Effector memory CD4-positive, alpha-beta T cell (primary cell): ENCODE measurements at regions not wholly inside any gene's neighbourhood (a gene's known extent, or its start where the extent isn't known, plus 50 kb on each side); places are given as distances from the start of the nearest gene placed in this dataset.

ENCODE experiments used
- DNase-seq, 3 donors: peaks; one replicate each; pipeline ENCODE4 v3.0.0-alpha.2; 2020
- H3K27ac ChIP-seq: 2 replicates; pipeline ENCODE4 v1.7.0; 2013; ENCODE audit warnings: mild to moderate bottlenecking, low read length, moderate library complexity; ENCODE audit not compliant: insufficient read depth, poor library complexity, severe bottlenecking
- H3K27me3 ChIP-seq: replicated peaks from 2 replicates; pipeline ENCODE4 v1.7.0; 2013; ENCODE audit warnings: mild to moderate bottlenecking, low read length; ENCODE audit not compliant: insufficient read depth, control insufficient read depth, poor library complexity, severe bottlenecking
- H3K36me3 ChIP-seq: 2 replicates; pipeline ENCODE4 v1.7.0; 2013; ENCODE audit warnings: mild to moderate bottlenecking, low read length, moderate library complexity; ENCODE audit not compliant: control insufficient read depth, insufficient read depth
- H3K4me1 ChIP-seq: 2 replicates; pipeline ENCODE4 v1.7.0; 2013; ENCODE audit warnings: low read length, mild to moderate bottlenecking; ENCODE audit not compliant: control insufficient read depth, insufficient read depth, poor library complexity, severe bottlenecking
- H3K4me3 ChIP-seq: 2 replicates; pipeline ENCODE4 v1.7.0; 2013; ENCODE audit warnings: low read length, low read depth, mild to moderate bottlenecking; ENCODE audit not compliant: insufficient read depth, poor library complexity, severe bottlenecking
- H3K9me3 ChIP-seq: 2 replicates; pipeline ENCODE4 v1.7.0; 2013; ENCODE audit warnings: mild to moderate bottlenecking, low read length, moderate library complexity; ENCODE audit not compliant: control insufficient read depth

DNA sequence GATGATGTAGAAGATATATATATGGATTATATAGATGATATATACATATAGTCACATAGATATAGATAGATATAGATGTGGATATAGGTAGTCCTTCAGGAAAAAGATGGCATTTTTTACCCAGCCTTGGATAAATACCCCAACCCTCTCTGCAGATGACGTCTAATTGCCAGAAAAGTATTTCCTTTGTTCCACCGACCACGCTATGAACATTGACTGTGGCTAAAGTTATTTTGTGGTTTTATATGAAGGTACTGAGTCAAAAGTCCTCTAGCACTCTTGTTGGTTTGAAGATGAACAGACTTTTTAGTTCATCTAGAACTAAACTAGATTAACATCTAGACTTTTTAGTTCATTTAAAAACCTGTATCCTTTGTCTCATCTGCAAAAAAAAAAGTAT is 207.7 kb downstream of the PLOD2 start:
- Histone ChIP-seq H3K4me3 (no peak overlapping the region), H3K4me1 (no peaks in the 10 kb centered on the region), H3K27ac (no peak overlapping the region), H3K9me3 (no peaks in the 10 kb centered on the region), H3K36me3 (no peaks in the 10 kb centered on the region), H3K27me3 (no peaks in the 10 kb centered on the region)
- no peak for DNase-seq

DNA sequence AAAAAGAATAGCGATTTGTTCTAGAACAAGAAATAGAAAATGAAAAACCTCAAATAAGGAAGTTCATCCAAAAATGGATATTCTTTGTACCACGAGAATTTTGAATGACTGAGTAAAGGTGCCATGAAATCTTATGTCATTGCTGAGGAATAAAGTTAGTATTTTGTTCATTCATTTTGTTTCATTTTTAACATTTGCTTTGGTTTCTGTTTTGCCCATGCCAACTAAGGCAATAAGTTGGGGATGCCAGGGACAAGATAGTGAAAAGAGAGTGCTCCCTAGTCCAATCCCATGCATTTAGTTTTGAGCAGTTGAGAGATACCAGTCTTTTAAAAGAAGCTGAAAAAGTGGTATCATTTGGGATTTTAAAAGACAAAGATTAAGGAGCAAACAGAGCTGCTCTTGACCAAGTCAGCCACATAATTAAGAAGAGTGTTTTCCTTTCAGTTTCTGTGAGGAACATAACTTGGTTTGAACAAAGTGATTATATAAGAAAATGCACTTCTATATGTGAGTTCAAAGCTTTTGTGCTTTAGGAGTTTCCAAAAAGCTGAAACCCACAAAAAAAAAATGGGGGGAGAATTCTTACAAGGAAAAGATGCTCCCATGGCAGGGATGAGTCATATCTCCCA is 201.4 kb downstream of the PLOD2 start:
- no peak for DNase-seq
- H3K4me3 ChIP-seq: no peak overlapping the region
- H3K27me3 ChIP-seq: no peaks in the 10 kb centered on the region
- H3K9me3 ChIP-seq: no peaks in the 10 kb centered on the region
- H3K4me1 ChIP-seq: no peaks in the 10 kb centered on the region
- no peaks in the 10 kb centered on the region for H3K36me3 ChIP-seq
- H3K27ac ChIP-seq: no peak overlapping the region

GRCh38 chr3:145963111-145963510 is 197.9 kb downstream of the PLOD2 start:
- DNase-seq: no peak
- Histone ChIP-seq H3K36me3 (no peaks in the 10 kb centered on the region), H3K27ac (no peak overlapping the region), H3K27me3 (no peaks in the 10 kb centered on the region), H3K4me1 (no peaks in the 10 kb centered on the region), H3K9me3 (no peaks in the 10 kb centered on the region), H3K4me3 (no peak overlapping the region)

- Histone ChIP-seq H3K4me1 (no peaks in the 10 kb centered on the region), H3K36me3 (no peaks in the 10 kb centered on the region), H3K4me3 (no peak overlapping the region), H3K27me3 (no peaks in the 10 kb centered on the region), H3K9me3 (no peaks in the 10 kb centered on the region), H3K27ac (no peak overlapping the region)
- DNase-seq: no peak
These were observed 193.9 kb downstream of the PLOD2 start for GRCh38 chr3:145967043-145967442.

DNA sequence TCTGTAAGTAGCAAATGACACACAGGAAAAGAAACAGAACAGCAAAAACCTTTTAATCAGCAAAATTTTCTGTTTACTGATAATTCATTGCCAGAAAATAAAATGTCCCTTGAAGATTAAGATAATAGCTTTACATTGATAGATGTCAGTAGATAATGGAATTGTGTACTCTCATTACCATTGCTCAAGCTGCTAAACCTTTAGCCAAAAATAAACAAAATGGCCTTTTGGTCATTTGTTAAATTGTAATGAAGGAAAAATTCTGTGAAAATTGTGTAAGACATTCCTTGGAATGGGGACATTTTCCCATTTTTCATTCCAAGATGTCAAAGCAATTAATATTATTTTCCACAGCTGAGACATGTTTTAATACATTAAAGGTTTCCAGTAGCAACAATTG is 189.8 kb downstream of the PLOD2 start:
- no peak overlapping the region for H3K4me3 ChIP-seq
- H3K4me1 ChIP-seq: no peaks in the 10 kb centered on the region
- H3K27ac ChIP-seq: no peak overlapping the region
- H3K9me3 ChIP-seq: no peaks in the 10 kb centered on the region
- H3K27me3 ChIP-seq: no peaks in the 10 kb centered on the region
- no peak for DNase-seq
- H3K36me3 ChIP-seq: no peaks in the 10 kb centered on the region

DNA sequence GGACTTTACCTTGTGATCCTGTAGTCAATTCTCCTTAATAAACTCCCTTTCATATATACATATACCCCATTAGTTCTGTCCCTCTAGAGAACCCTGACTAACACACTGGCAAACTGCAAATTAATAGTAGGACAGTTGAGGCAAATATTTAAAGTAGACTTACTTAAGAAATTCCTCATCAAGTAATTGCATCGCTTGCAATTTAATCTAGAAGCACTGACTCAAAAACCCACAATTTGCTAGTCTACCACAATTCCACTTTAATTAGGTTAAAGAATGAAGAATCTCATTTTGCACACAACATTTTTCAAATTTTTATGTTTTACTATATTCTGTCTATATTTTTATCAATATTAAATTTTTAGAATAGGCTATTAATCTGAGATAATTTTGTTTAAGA is 188.1 kb downstream of the PLOD2 start:
- no peak overlapping the region for H3K4me3 ChIP-seq
- H3K27me3 ChIP-seq: no peaks in the 10 kb centered on the region
- no peaks in the 10 kb centered on the region for H3K9me3 ChIP-seq
- H3K27ac ChIP-seq: no peak overlapping the region
- no peaks in the 10 kb centered on the region for H3K4me1 ChIP-seq
- no peaks in the 10 kb centered on the region for H3K36me3 ChIP-seq
- DNase-seq: no peak

DNA sequence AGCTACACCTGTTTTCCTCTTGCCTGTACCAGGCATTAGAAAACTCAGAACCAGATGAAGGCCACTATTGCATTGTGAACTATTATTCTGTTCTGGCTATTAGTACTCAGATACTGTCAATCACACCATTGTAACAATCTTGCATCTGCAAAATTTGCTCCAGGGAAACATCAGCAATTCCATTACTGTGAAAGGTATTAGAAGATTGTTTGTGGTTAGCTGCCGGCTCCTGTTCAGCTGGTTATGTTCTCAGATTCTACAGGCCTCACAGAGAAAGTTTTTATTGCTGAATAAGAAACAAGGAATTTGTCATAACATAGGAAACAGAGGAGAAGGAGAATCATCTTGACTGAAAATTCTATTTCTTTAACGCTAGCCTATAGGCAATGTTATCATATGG is 179.9 kb downstream of the PLOD2 start:
- Histone ChIP-seq H3K4me1 (no peaks in the 10 kb centered on the region), H3K36me3 (no peaks in the 10 kb centered on the region), H3K9me3 (peaks cover 4% of the 10 kb centered on the region), H3K27ac (no peak overlapping the region), H3K4me3 (no peak overlapping the region), H3K27me3 (no peaks in the 10 kb centered on the region)
- DNase-seq: no peak

- no peak for DNase-seq
- no peaks in the 10 kb centered on the region for H3K4me1 ChIP-seq
- H3K4me3 ChIP-seq: no peak overlapping the region
- H3K27ac ChIP-seq: no peak overlapping the region
- H3K9me3 ChIP-seq: peaks cover 4% of the 10 kb centered on the region
- H3K36me3 ChIP-seq: no peaks in the 10 kb centered on the region
- H3K27me3 ChIP-seq: no peaks in the 10 kb centered on the region
These were observed 177.9 kb downstream of the PLOD2 start for GRCh38 chr3:145983101-145983500.
